GM19238 (cell line): ENCODE measurements at regions not wholly inside any gene's neighbourhood (a gene's known extent, or its start where the extent isn't known, plus 50 kb on each side); places are given as distances from the start of the nearest gene placed in this dataset.

Source experiments
- DNase-seq: peaks from one replicate; pipeline ENCODE4 v3.0.0; 2011; ENCODE audit warnings: low spot score; ENCODE audit not compliant: insufficient read length

- DNase-seq = no peak
Observed at GRCh38 chr1:219358080-219358479, 184.4 kb downstream of the LYPLAL1 start.

GRCh38 chr1:219354962-219355361 lies 181.3 kb downstream of the LYPLAL1 start:
- no peak for DNase-seq

- no peak for DNase-seq
Observed at GRCh38 chr1:219352961-219353651, 179.4 kb downstream of the LYPLAL1 start.

- DNase-seq = no peak
Observed at GRCh38 chr1:219350172-219350931, 176.7 kb downstream of the LYPLAL1 start.

GRCh38 chr1:219347921-219348391 lies 174.3 kb downstream of the LYPLAL1 start:
- DNase-seq = no peak

GRCh38 chr1:219347376-219347775 lies 173.7 kb downstream of the LYPLAL1 start:
- no peak for DNase-seq

- no peak for DNase-seq
Observed at GRCh38 chr1:219345953-219346352, 172.3 kb downstream of the LYPLAL1 start.

- no peak for DNase-seq
Observed at GRCh38 chr1:219342836-219343235, 169.2 kb downstream of the LYPLAL1 start.

GRCh38 chr1:219340796-219341195 lies 167.1 kb downstream of the LYPLAL1 start:
- DNase-seq = no peak

GRCh38 chr1:219339466-219339865 lies 165.8 kb downstream of the LYPLAL1 start:
- DNase-seq = no peak

- DNase-seq = no peak
Observed at GRCh38 chr1:219337588-219337987, 163.9 kb downstream of the LYPLAL1 start.

- DNase-seq = no peak
Observed at GRCh38 chr1:219333626-219334025, 159.9 kb downstream of the LYPLAL1 start.

- no peak for DNase-seq
Observed at GRCh38 chr1:219331424-219331823, 157.7 kb downstream of the LYPLAL1 start.

- no peak for DNase-seq
Observed at GRCh38 chr1:219330669-219331068, 157.0 kb downstream of the LYPLAL1 start.

- no peak for DNase-seq
Observed at GRCh38 chr1:219330001-219330400, 156.3 kb downstream of the LYPLAL1 start.

- no peak for DNase-seq
Observed at GRCh38 chr1:219329578-219329977, 155.9 kb downstream of the LYPLAL1 start.

- DNase-seq = no peak
Observed at GRCh38 chr1:219326843-219327242, 153.2 kb downstream of the LYPLAL1 start.

GRCh38 chr1:219325368-219325742 lies 151.7 kb downstream of the LYPLAL1 start:
- no peak for DNase-seq

- DNase-seq = no peak
Observed at GRCh38 chr1:219324629-219325367, 151.1 kb downstream of the LYPLAL1 start.

GRCh38 chr1:219324171-219324570 lies 150.5 kb downstream of the LYPLAL1 start:
- no peak for DNase-seq

GRCh38 chr1:219323426-219323825 lies 149.7 kb downstream of the LYPLAL1 start:
- DNase-seq = no peak

GRCh38 chr1:219322766-219323165 lies 149.1 kb downstream of the LYPLAL1 start:
- DNase-seq = no peak
